KOPT-K1 (cell line): ENCODE measurements at regions not wholly inside any gene's neighbourhood (a gene's known extent, or its start where the extent isn't known, plus 50 kb on each side); places are given as distances from the start of the nearest gene placed in this dataset.

Source experiments
- H3K27ac ChIP-seq: fragments of 200-600 bp; sonication (generic); 2 replicates; pipeline ENCODE4 v1.5.1; 2016; ENCODE audit warnings: antibody characterized with exemption, mild to moderate bottlenecking, low read depth, low read length; ENCODE audit not compliant: poor library complexity, severe bottlenecking
- H3K36me3 ChIP-seq: fragments of 200-600 bp; sonication (generic); 2 replicates; pipeline ENCODE4 v1.5.1; 2017; ENCODE audit warnings: antibody characterized with exemption, mild to moderate bottlenecking, low read length, moderate library complexity; ENCODE audit not compliant: insufficient read depth
- H3K9me3 ChIP-seq: fragments of 200-600 bp; sonication (generic); 2 replicates; pipeline ENCODE4 v1.5.1; 2017; ENCODE audit warnings: antibody characterized with exemption, low read length, mild to moderate bottlenecking; ENCODE audit not compliant: insufficient read depth, poor library complexity, severe bottlenecking

DNA sequence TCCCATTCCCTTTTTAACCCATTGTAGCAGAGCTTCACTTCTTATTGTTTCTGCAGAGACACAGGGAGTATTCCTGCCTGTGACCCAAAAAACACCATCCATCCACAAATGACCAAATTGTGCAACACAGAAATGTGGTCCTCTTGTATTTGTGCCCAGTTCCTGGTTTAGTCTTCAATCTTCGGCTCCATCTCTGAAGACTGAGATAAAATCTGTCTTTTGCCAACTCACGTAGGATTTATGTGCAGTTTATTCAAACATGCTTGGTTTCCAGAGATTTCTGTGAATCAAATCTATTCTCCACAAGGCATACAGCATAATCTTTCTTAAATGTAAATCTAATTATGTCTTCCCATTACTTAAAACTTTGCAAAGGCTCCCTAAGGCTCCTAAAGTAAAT, 307.0 kb downstream of the AASDHPPT start:
- Histone ChIP-seq H3K9me3 (peaks cover 3% of the 10 kb centered on the region), H3K27ac (no peak overlapping the region), H3K36me3 (no peaks in the 10 kb centered on the region)

DNA sequence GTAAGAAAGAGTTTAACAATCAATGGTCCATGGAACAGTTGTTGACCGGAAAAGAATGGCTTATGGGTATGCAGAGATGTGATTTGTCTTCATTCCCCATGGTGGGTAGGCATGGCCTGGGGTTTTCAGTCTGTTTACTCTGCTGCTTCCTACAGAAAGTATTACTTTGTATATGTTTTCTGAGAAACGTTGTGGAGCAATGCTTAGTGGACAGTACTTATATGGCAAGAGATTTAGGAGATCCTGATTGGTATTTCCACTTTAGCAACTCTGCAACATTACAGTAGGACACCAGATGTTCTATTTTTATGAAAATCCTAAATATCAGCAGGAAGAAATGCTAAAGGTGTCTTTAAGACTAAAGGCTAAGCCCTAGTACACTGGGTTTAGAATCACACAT, 309.1 kb downstream of the AASDHPPT start:
- H3K9me3 ChIP-seq: peaks cover 3% of the 10 kb centered on the region
- no peak overlapping the region for H3K27ac ChIP-seq
- H3K36me3 ChIP-seq: no peaks in the 10 kb centered on the region

DNA sequence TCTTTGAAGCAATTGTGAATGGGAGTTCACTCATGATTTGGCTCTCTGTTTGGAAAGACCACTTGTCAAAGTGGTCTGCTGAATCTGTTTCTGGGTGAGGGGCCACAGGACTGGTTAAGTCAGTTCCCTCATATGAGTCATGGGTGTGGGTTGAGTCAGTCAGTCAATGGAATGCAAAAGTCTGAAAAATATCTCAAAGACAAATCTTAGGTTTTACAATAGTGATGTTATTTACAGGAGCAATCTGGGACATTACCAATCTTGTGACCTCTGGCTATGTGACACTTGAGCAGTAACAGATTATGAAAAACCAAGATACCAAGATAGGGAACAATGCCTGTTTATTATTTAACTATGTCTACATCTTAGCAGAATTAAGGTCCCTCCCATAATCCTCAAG, 311.6 kb downstream of the AASDHPPT start:
- H3K27ac ChIP-seq: no peak overlapping the region
- H3K9me3 ChIP-seq: peaks cover 3% of the 10 kb centered on the region
- no peaks in the 10 kb centered on the region for H3K36me3 ChIP-seq

DNA sequence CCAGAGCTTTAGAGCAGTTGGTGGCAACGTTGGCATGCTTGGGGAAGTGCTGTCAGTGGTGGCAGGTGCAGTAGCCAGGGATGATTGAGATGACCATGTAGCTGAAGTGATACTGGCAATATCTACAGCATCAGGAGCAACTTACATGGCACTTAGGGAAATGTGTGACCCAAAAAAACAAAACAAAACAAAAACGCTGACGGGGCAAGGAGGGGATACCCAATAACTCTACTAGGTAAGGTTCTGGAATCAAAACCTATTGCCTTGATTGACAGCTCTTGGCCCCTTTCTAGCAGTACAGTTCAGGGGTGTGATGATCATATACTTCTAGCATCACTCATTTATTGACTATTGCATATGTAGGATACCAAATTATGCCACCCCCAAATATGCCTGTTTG, 312.6 kb downstream of the AASDHPPT start:
- Histone ChIP-seq H3K36me3 (no peaks in the 10 kb centered on the region), H3K27ac (no peak overlapping the region), H3K9me3 (peaks cover 3% of the 10 kb centered on the region)

DNA sequence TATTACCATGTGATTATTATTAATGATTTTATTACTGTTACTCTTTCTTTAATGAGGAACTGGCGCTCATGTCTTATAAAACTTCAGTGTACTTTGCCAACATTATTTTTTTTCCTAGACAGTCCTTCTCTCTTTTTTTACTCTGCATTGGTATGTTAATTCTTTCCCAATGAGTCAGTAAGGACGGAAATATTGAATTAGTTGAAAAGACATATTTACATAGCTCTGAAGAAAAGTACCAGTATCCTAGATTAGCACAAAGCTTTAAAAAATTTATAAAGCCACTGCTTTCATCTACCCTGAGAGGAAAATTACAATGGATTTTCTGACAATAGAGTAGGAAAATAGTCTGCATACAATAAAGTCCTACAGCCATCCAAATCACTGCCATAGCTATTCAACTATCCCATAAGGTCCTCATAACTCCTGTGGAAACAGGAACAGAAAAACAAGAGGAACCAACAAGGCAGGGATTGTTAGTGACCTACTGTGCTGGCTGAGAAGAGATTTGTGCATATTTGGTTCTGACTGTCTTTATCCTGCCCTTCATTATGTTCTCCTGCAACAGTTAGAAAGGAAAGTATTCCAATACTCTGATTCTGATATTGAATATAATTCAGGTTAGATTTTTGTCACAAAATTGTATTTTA, 314.4 kb downstream of the AASDHPPT start:
- Histone ChIP-seq H3K27ac (no peak overlapping the region), H3K36me3 (no peaks in the 10 kb centered on the region), H3K9me3 (peaks cover 10% of the 10 kb centered on the region)

DNA sequence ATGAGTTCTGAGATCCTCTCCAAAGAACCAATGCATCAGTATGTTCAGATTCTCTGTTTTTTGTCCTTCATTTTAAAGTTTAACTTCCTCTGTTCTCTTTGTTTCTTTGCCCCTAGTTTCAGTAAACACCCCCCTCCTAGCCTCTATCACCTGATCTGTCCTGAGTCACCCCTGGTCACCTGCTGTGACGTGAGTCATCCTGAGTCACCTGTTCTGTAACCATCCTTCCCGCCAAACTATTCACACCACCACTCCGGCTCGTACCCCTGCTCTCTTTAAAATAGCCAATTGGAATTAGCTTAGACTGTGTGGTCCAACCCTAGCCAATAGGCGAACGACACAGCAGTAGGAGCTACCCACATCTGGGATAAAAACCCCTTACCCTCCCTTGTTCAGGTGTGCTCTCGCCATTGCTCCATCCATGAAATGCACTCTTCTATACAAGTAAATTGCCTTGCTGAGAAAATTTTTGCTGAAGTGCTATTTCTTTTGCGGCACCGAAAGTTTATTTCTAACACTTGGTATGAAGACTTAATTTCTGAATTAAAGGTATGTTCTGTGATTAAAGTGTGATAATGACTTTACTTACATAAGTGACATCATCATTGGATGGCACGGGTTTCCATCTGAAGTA, 318.4 kb downstream of the AASDHPPT start:
- Histone ChIP-seq H3K9me3 (peaks cover 10% of the 10 kb centered on the region), H3K27ac (no peak overlapping the region), H3K36me3 (no peaks in the 10 kb centered on the region)

DNA sequence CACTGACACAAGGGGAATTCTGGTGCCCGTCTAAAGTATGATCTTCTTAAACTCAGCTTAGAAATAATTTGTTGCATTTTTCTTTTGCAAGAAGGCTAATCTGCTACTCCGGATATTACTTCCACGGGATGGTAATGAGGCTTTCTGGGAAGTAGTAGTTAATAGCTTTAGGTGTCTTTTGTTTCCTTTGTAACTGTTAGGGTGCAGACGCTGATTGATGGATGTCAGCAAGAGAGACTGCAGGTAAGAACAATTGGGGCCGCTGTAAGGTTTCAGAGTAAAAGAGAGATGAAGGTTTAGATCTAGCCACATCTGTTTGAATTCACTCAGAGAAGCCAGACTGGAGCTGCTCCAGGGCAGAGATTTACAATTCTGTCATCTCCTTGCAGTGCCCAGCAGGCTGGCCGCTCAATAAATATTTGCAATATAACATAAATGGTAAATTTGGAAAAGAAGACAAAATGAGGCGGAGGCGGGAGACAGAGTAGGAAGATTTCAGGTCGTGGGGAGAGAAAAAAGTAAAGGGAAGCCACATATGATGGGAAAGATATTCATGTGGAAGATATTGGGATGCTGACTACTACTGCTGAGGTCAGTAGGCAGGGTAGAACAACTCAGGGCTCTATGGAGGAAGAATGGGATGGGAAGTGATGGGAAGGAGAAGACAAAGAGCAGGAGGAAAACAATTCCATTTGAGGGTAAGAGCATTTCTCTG, 320.5 kb downstream of the AASDHPPT start:
- no peaks in the 10 kb centered on the region for H3K36me3 ChIP-seq
- H3K9me3 ChIP-seq: peaks cover 10% of the 10 kb centered on the region
- H3K27ac ChIP-seq: no peak overlapping the region

DNA sequence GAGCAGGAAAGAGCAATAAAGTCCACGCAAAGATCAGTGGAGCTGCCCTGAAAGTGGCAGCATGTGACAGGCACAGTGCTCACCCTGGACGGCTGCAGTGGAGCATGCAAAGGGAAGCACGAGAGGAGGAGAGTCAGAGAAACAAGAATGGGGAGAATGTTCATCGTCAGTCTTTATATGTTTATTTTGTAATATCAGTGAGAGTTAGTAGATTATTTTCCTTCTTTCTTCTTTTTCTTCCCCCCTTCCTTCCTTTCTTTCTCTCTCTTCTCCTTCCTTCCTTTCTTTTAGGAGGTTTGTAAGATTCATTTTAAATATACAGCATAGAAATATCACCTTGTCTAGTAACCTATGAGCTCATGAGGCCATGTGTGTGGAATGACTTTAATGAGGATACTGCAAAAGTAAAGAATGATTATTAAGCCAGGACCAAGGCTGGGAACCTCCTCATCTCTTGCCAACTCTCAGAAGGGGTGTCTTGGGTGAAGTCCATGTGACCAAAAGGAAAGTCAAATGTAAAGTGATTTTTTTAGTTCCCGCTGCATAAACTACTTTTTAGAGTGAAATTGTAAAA, 321.1 kb downstream of the AASDHPPT start:
- Histone ChIP-seq H3K9me3 (peaks cover 10% of the 10 kb centered on the region), H3K27ac (no peak overlapping the region), H3K36me3 (no peaks in the 10 kb centered on the region)

DNA sequence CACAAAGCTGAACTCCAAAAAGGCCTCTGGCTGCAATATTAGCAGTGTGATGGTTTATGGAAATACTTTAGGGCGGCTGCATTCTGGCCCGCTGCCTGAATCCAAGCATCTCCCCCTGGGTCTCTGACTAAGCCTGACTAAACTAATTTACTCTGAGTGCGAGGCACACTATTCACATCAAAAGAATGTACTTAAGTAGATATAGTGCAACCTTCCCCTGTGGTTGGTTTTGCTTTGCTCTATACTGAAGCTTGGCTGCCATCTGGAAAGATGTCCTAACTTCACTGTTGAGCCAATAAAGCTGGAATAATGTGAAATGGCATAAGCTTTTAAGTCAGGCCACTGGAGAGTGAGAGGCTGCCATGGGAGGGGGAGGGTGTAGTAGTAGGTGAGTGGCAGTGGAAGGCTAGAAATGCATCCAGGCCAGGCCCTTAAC, 321.6 kb downstream of the AASDHPPT start:
- peaks cover 10% of the 10 kb centered on the region for H3K9me3 ChIP-seq
- no peak overlapping the region for H3K27ac ChIP-seq
- H3K36me3 ChIP-seq: no peaks in the 10 kb centered on the region

DNA sequence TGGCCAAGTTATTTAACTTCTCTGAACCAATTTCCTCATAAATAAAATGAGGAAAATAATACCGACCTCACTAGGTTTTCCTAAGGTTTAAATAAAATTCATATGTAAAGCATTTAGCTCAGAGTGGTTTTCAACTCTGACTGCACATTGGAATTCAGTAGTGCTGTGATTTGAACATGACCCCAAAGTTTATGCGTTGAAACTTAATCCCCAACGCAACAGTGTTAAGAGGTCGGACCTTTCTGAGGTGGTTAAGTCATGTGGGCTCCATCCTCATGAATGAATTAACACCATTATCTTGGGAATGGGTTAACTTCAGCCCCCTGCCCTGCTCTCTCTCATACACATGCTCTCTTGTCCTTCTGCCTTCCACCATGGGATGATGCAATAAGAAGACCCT, 322.2 kb downstream of the AASDHPPT start:
- Histone ChIP-seq H3K27ac (no peak overlapping the region), H3K36me3 (no peaks in the 10 kb centered on the region)

DNA sequence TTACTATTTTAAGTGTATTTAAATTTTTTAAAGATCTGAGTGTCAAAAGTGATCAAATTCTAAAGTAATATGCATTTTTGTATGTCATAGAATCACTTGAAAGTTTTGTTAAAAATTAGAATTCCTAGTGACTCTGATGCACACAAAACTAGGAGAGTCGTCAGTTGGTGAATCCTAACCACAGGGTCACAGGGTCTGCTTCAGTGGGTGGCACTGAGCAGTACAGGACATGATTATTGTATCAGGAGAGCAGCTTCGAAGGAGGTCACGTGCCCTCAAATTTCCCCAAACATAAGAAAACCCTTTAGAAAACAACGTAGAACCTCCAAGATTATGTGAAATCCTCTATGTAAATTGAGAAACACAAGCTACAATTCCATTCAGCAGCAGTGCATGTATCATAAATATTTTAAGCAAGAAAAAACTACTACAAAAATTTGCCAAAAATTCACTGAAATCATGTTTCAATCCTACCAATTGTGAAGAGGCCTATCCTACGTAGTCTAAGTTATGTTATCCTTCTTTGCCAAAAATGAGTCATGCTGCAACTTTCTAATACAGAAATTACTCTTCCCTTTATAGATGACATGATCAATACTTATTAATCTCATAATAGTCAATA, 323.6 kb downstream of the AASDHPPT start:
- H3K36me3 ChIP-seq: no peaks in the 10 kb centered on the region
- H3K27ac ChIP-seq: no peak overlapping the region
- peaks cover 6% of the 10 kb centered on the region for H3K9me3 ChIP-seq

More for the DNA sequence above, 322.2 kb downstream of the AASDHPPT start:
- H3K9me3 ChIP-seq: peaks cover 10% of the 10 kb centered on the region

DNA sequence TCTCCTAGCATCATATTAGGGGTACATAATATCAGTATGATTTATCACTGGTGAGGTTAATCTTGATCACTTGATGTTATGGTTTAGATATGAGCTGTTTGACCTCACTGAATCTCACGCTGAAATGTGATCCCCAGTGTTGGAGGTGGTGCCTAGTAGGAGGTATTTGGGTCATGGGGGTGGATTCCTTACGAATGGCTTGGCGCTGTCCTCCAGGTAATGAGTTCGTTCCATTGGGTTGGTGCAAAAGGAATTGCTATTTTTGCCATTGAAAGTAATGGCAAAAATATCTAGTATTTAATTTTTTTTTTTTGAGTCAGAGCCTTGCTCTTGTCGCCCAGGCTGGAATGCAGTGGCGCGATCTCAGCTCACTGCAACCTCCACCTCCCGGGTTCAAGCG, 326.3 kb downstream of the AASDHPPT start:
- no peaks in the 10 kb centered on the region for H3K9me3 ChIP-seq

DNA sequence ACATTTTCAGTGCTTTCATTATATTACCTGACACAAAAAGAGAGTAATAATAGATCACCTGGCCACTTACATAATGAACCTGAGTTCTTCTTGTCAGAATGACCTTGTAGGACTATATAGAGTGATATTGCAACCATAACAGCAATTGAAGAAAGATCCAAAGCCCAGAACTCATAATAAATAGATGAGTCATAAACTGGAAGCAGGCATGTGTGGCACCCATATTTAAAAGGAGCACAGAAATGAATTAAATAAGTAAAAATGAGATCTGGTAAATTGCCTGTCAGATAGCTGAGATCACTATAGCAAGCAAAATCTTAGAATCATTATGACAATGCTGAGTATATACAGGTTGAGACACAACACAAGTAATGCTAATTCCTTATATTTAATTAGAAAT, 331.8 kb downstream of the AASDHPPT start:
- Histone ChIP-seq H3K9me3 (no peaks in the 10 kb centered on the region), H3K36me3 (no peaks in the 10 kb centered on the region), H3K27ac (no peak overlapping the region)

More for the DNA sequence above, 326.3 kb downstream of the AASDHPPT start:
- H3K36me3 ChIP-seq: no peaks in the 10 kb centered on the region
- H3K27ac ChIP-seq: no peak overlapping the region

DNA sequence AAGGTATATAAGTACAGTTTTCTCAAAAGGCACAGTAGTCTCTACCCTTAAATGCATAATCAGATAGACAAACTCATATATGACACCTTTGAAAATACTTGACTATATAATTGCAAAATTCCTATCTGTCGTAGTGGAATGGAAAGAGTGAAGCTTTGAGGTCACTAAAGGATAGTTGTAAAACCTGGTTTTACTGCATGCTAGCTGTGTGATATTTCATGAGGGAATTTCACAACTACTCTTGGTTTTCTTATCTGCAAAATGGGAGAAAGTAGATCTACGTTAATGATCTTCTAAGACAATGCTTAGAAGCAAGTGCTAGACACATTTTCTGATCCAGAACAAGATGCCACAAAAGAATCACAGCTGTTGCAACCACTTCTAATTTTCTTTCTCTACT, 332.2 kb downstream of the AASDHPPT start:
- Histone ChIP-seq H3K27ac (no peak overlapping the region), H3K36me3 (no peaks in the 10 kb centered on the region), H3K9me3 (no peaks in the 10 kb centered on the region)

DNA sequence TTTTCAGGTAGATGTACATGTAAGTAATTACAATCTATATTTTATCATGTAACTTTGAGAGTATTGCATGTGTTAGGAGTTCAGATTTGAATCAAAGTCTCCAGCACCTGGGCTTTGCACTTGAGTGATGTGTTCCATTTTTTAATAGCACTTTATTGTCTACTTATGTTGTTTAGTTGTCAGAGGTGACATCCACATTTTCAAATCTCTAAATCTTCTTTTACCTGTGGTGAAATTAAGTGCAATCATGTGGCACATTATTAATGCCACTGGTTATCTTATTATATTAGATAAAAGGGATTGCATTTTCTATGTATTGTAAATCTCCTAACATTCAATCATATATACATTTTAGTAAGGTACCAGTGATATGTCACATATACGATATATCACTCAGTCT, 333.4 kb downstream of the AASDHPPT start:
- no peaks in the 10 kb centered on the region for H3K9me3 ChIP-seq
- H3K36me3 ChIP-seq: no peaks in the 10 kb centered on the region
- H3K27ac ChIP-seq: no peak overlapping the region
